Neural progenitor cell (in vitro differentiated cells): ENCODE measurements at regions not wholly inside any gene's neighbourhood (a gene's known extent, or its start where the extent isn't known, plus 50 kb on each side); places are given as distances from the start of the nearest gene placed in this dataset.

Source experiments
- DNase-seq: peaks from one replicate; pipeline ENCODE4 v3.0.0-alpha.2; 2016; ENCODE audit warnings: low spot score
- H2AFZ ChIP-seq: fragments of 200-600 bp; sonication (generic); replicated peaks from 2 replicates; pipeline ENCODE4 v1.6.1; 2016; ENCODE audit warnings: antibody characterized with exemption
- H3F3A ChIP-seq: fragments of 200-600 bp; sonication (generic); 2 replicates; pipeline ENCODE4 v1.6.1; 2016; ENCODE audit warnings: antibody characterized with exemption, low read depth
- H3K27ac ChIP-seq: fragments of 200-600 bp; sonication (generic); 2 replicates; pipeline ENCODE4 v1.5.1; 2016; ENCODE audit warnings: mild to moderate bottlenecking
- H3K27me3 ChIP-seq: fragments of 200-600 bp; sonication (generic); 2 replicates; pipeline ENCODE4 v1.6.1; 2016; ENCODE audit warnings: mild to moderate bottlenecking, moderate library complexity
- H3K36me3 ChIP-seq: fragments of 200-600 bp; sonication (generic); 2 replicates; pipeline ENCODE4 v1.5.1; 2016
- H3K4me1 ChIP-seq: fragments of 200-600 bp; sonication (generic); 2 replicates; pipeline ENCODE4 v1.6.1; 2016; ENCODE audit warnings: mixed run types
- H3K4me2 ChIP-seq: fragments of 200-600 bp; sonication (generic); 2 replicates; pipeline ENCODE4 v1.6.1; 2016
- H3K4me3 ChIP-seq: fragments of 200-600 bp; sonication (generic); 2 replicates; pipeline ENCODE4 v1.5.1; 2016
- H3K79me2 ChIP-seq: fragments of 200-600 bp; sonication (generic); 2 replicates; pipeline ENCODE4 v1.6.1; 2016; ENCODE audit warnings: low read depth
- H3K9ac ChIP-seq: fragments of 200-600 bp; sonication (generic); 2 replicates; pipeline ENCODE4 v1.6.1; 2016
- H3K9me3 ChIP-seq: fragments of 200-600 bp; sonication (generic); 2 replicates; pipeline ENCODE4 v1.5.1; 2016; ENCODE audit warnings: low read depth
- H4K20me1 ChIP-seq: fragments of 200-600 bp; sonication (generic); 2 replicates; pipeline ENCODE4 v1.6.1; 2016; ENCODE audit warnings: low read depth
- H3K27ac Mint-ChIP-seq: 3 replicates; pipeline ENCODE4 v1.8.0; 2021; ENCODE audit warnings: mixed read lengths
- H3K27me3 Mint-ChIP-seq: 2 replicates; pipeline ENCODE4 v1.8.0; 2022; ENCODE audit warnings: low read depth, mild to moderate bottlenecking, inconsistent platforms, moderate library complexity, mixed read lengths; ENCODE audit not compliant: insufficient read depth
- H3K36me3 Mint-ChIP-seq: 3 replicates; pipeline ENCODE4 v1.8.0; 2021; ENCODE audit warnings: mixed read lengths
- H3K4me1 Mint-ChIP-seq: 3 replicates; pipeline ENCODE4 v1.8.0; 2021; ENCODE audit warnings: mixed read lengths
- H3K4me3 Mint-ChIP-seq: 3 replicates; pipeline ENCODE4 v1.8.0; 2021; ENCODE audit warnings: mild to moderate bottlenecking, moderate library complexity, mixed read lengths
- H3K9me3 Mint-ChIP-seq: 3 replicates; pipeline ENCODE4 v1.8.0; 2020; ENCODE audit warnings: mixed read lengths
- EZH2 ChIP-seq: fragments of 200-600 bp; sonication (generic); IDR thresholded peaks from 2 replicates; pipeline ENCODE4 v1.6.1; 2017; ENCODE audit warnings: antibody characterized with exemption, mild to moderate bottlenecking, moderate library complexity
- EZH2phosphoT487 ChIP-seq: fragments of 200-600 bp; sonication (generic); IDR thresholded peaks from 2 replicates; pipeline ENCODE4 v1.6.1; 2017; ENCODE audit warnings: antibody characterized with exemption
- TF ChIP-seq, protein P1 (sequence below): fragments of 200-600 bp; sonication (generic); IDR thresholded peaks from 2 replicates; pipeline ENCODE4 v1.5.1; 2017; ENCODE audit warnings: antibody characterized with exemption, mild to moderate bottlenecking

DNA sequence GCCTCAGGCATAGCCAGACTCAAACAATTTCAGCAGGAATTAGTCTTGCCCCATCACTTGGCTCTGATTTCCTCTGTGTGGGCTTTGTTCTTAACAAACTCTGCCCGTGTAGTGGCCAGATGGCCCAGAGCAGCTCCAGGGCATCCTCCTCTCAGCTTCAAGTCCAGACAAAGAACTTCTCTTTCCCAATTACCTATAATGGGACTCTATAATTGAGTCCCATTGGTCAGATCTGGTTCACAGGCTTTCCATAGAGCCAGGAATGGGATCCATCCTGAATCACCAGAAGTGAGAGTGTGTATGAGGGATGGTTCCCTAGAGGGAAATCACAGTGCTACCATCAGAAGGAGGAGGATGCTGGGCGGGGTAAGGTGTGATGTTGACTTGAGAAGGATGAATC lies 515.8 kb downstream of the KIF4B start:
- Histone ChIP-seq H3K4me2 (no peak overlapping the region), H3K9me3 (no peaks in the 10 kb centered on the region), H2AFZ (no peak overlapping the region), H3K4me3 (no peak overlapping the region), H3K27me3 (no peaks in the 10 kb centered on the region), H3K4me1 (peaks cover 9% of the 10 kb centered on the region), H3K9ac (no peak overlapping the region), H3K27ac (no peak overlapping the region), H3F3A (no peaks in the 10 kb centered on the region), H4K20me1 (no peaks in the 10 kb centered on the region), H3K36me3 (no peaks in the 10 kb centered on the region), H3K79me2 (no peaks in the 10 kb centered on the region)
- peaks cover 6% of the 10 kb centered on the region for H3K4me1 Mint-ChIP-seq
- no peak overlapping the region for H3K4me3 Mint-ChIP-seq
- no peaks in the 10 kb centered on the region for H3K27me3 Mint-ChIP-seq
- H3K27ac Mint-ChIP-seq = no peak overlapping the region
- no peak for TF ChIP-seq EZH2phosphoT487
- TF ChIP-seq EZH2 = no peak
- TF ChIP-seq, protein P1, sequence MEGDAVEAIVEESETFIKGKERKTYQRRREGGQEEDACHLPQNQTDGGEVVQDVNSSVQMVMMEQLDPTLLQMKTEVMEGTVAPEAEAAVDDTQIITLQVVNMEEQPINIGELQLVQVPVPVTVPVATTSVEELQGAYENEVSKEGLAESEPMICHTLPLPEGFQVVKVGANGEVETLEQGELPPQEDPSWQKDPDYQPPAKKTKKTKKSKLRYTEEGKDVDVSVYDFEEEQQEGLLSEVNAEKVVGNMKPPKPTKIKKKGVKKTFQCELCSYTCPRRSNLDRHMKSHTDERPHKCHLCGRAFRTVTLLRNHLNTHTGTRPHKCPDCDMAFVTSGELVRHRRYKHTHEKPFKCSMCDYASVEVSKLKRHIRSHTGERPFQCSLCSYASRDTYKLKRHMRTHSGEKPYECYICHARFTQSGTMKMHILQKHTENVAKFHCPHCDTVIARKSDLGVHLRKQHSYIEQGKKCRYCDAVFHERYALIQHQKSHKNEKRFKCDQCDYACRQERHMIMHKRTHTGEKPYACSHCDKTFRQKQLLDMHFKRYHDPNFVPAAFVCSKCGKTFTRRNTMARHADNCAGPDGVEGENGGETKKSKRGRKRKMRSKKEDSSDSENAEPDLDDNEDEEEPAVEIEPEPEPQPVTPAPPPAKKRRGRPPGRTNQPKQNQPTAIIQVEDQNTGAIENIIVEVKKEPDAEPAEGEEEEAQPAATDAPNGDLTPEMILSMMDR = no peak
- H3K36me3 Mint-ChIP-seq = no peaks in the 10 kb centered on the region
- H3K9me3 Mint-ChIP-seq = no peaks in the 10 kb centered on the region
- DNase-seq = no peak

DNA sequence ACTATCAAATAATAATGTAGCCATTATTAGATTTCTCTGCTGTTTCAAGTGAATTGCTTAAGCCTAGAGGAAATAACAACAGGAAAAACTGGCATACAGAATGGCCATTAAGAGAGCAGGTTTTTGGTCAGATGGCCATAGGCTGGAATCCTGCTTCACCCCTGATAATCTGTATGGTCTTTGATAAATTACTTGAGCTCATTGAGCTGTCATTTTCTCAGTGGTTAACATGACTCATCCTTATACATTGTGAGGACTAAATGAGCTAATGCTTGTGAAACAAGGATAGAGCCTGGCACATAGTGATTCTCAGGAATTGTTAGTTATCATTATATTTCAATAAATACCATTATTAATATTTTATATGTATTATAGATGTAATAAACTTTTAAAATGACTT lies 516.5 kb downstream of the KIF4B start:
- H3K4me1 ChIP-seq = peaks cover 9% of the 10 kb centered on the region
- Mint-ChIP-seq H3K9me3 (no peaks in the 10 kb centered on the region), H3K4me3 (no peak overlapping the region), H3K36me3 (no peaks in the 10 kb centered on the region), H3K27me3 (no peaks in the 10 kb centered on the region), H3K27ac (no peak overlapping the region), H3K4me1 (peaks cover 6% of the 10 kb centered on the region)
- H3K9ac ChIP-seq = no peak overlapping the region
- H2AFZ ChIP-seq = no peak overlapping the region
- no peak overlapping the region for H3K4me3 ChIP-seq
- no peaks in the 10 kb centered on the region for H3K27me3 ChIP-seq
- H3K79me2 ChIP-seq = no peaks in the 10 kb centered on the region
- H3K9me3 ChIP-seq = no peaks in the 10 kb centered on the region
- DNase-seq = no peak
- H3F3A ChIP-seq = no peaks in the 10 kb centered on the region
- no peak overlapping the region for H3K27ac ChIP-seq
- TF ChIP-seq EZH2phosphoT487 (no peak), EZH2 (no peak)
- TF ChIP-seq, protein P1 = no peak
- H3K4me2 ChIP-seq = no peak overlapping the region
- no peaks in the 10 kb centered on the region for H4K20me1 ChIP-seq
- no peaks in the 10 kb centered on the region for H3K36me3 ChIP-seq

DNA sequence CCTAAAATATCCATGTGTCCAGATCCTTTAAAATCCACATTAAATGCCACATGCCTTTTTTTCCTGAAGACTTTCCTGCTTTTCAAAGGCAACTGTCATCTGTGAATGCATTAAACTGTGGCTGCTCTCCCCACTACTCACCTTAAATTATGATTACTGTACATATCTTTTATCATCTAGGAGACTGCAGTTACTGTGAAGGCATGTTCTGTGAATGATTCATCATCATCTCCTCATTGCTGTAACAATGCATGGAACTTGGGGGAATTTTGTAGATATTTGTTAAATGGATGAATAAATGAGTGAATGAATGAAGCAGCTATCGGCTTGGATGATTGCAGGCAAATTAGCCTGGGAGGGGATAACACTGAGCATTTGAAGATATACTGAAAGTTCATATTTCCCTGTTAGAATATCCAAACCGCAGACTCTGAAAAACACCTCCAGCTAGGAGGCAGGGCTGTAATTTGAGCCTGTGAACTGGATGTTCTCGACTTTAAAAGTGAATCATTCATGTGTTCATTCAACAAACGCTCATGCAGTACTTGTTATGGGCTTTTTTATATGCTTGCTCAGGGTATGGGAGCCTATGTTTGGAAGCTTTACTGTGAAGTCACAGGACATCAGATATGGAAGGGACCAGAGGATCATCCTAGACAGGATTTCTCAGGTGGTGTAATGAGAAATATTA lies 519.2 kb downstream of the KIF4B start:
- peaks cover 9% of the 10 kb centered on the region for H3K4me1 ChIP-seq
- Mint-ChIP-seq H3K27me3 (no peaks in the 10 kb centered on the region), H3K4me3 (no peak overlapping the region), H3K27ac (no peak overlapping the region), H3K4me1 (peaks cover 6% of the 10 kb centered on the region), H3K9me3 (no peaks in the 10 kb centered on the region), H3K36me3 (no peaks in the 10 kb centered on the region)
- no peak overlapping the region for H3K4me3 ChIP-seq
- no peak overlapping the region for H2AFZ ChIP-seq
- no peak for DNase-seq
- TF ChIP-seq, protein P1 = no peak
- TF ChIP-seq EZH2phosphoT487 (no peak), EZH2 (no peak)
- H3K27me3 ChIP-seq = no peaks in the 10 kb centered on the region
- H3K9ac ChIP-seq = no peak overlapping the region
- H3K4me2 ChIP-seq = no peak overlapping the region
- H3K27ac ChIP-seq = no peak overlapping the region
- H3K36me3 ChIP-seq = no peaks in the 10 kb centered on the region
- H3K9me3 ChIP-seq = no peaks in the 10 kb centered on the region
- H3K79me2 ChIP-seq = no peaks in the 10 kb centered on the region
- H3F3A ChIP-seq = no peaks in the 10 kb centered on the region
- H4K20me1 ChIP-seq = no peaks in the 10 kb centered on the region
